HEK293 (cell line): ENCODE measurements at regions not wholly inside any gene's neighbourhood (a gene's known extent, or its start where the extent isn't known, plus 50 kb on each side); places are given as distances from the start of the nearest gene placed in this dataset.

ENCODE experiments used
- CTCF ChIA-PET: fragments of 350-600 bp; formaldehyde crosslinking; extraction: SDS; loops from one replicate; lab custom pipeline; 2021; ENCODE audit warnings: antibody characterized with exemption; lab: Yijun Ruan, JAX
- POLR2A ChIA-PET: fragments of 300-600 bp; formaldehyde crosslinking; extraction: SDS; loops from one replicate; lab custom pipeline; 2020; ENCODE audit warnings: antibody characterized with exemption, inconsistent platforms; lab: Yijun Ruan, JAX
- H3K27ac ChIP-seq: fragments of 200-500 bp; sonication (Bioruptor generic); 2 replicates; pipeline ENCODE4 v1.5.1; 2014; ENCODE audit warnings: low read depth, low read length, control low read depth, inconsistent platforms; ENCODE audit errors: extremely low read depth
- H3K36me3 ChIP-seq, 2 experiments: fragments of 200-500 bp in 1 of 2; sonication (Bioruptor generic) in 1 of 2; 1 replicate in 1 of 2; 2 replicates in 1 of 2; pipeline ENCODE4 v1.5.1; 2014 to 2017; ENCODE audit warnings: inconsistent platforms in 2 of 2, low read length in 2 of 2; ENCODE audit not compliant: control insufficient read depth in 2 of 2, insufficient read depth in 1 of 2
- H3K4me1 ChIP-seq: fragments of 200-500 bp; sonication (Bioruptor generic); 2 replicates; pipeline ENCODE4 v1.5.1; 2014; ENCODE audit warnings: mild to moderate bottlenecking, low read length, inconsistent platforms; ENCODE audit not compliant: control insufficient read depth, insufficient read depth
- H3K4me3 ChIP-seq: 2 replicates; pipeline ENCODE4 v1.5.1; 2011; ENCODE audit warnings: low read depth, mild to moderate bottlenecking, control low read depth, low read length, moderate library complexity
- H3K9me3 ChIP-seq: fragments of 200-500 bp; sonication (Bioruptor generic); 2 replicates; pipeline ENCODE4 v1.5.1; 2014; ENCODE audit warnings: low read depth, low read length, inconsistent platforms; ENCODE audit not compliant: control insufficient read depth, insufficient read depth
- FEZF1 ChIP-seq: fragments of 450-650 bp; formaldehyde crosslinking; IDR thresholded peaks from 2 replicates; pipeline ENCODE4 v1.5.1; 2016; ENCODE audit warnings: missing biosample characterization, missing genetic modification characterization
- GLI4 ChIP-seq: fragments of 450-650 bp; formaldehyde crosslinking; IDR thresholded peaks from 2 replicates; pipeline ENCODE4 v1.5.1; 2016; ENCODE audit warnings: missing biosample characterization, missing genetic modification characterization
- KLF1 ChIP-seq: fragments of 450-650 bp; formaldehyde crosslinking; IDR thresholded peaks from 2 replicates; pipeline ENCODE4 v1.5.1; 2016; ENCODE audit warnings: missing biosample characterization, missing genetic modification characterization
- KLF7 ChIP-seq: fragments of 450-650 bp; formaldehyde crosslinking; IDR thresholded peaks from 2 replicates; pipeline ENCODE4 v1.5.1; 2016; ENCODE audit warnings: missing biosample characterization, missing genetic modification characterization, borderline replicate concordance
- SP2 ChIP-seq: fragments of 450-650 bp; formaldehyde crosslinking; IDR thresholded peaks from 2 replicates; pipeline ENCODE4 v1.5.1; 2016; ENCODE audit warnings: missing biosample characterization, missing genetic modification characterization
- ZBTB1 ChIP-seq: fragments of 450-650 bp; formaldehyde crosslinking; IDR thresholded peaks from 2 replicates; pipeline ENCODE4 v1.5.1; 2016; ENCODE audit warnings: missing biosample characterization, missing genetic modification characterization
- ZBTB49 ChIP-seq: fragments of 450-650 bp; formaldehyde crosslinking; IDR thresholded peaks from 2 replicates; pipeline ENCODE4 v1.5.1; 2016; ENCODE audit warnings: missing biosample characterization, missing genetic modification characterization, low read depth
- ZEB2 ChIP-seq: fragments of 450-650 bp; formaldehyde crosslinking; IDR thresholded peaks from 2 replicates; pipeline ENCODE4 v1.5.1; 2016; ENCODE audit warnings: missing biosample characterization, missing genetic modification characterization
- ZNF133 ChIP-seq: fragments of 450-650 bp; formaldehyde crosslinking; IDR thresholded peaks from 2 replicates; pipeline ENCODE4 v1.5.1; 2016; ENCODE audit warnings: missing biosample characterization, missing genetic modification characterization
- ZNF19 ChIP-seq: fragments of 450-650 bp; formaldehyde crosslinking; IDR thresholded peaks from 2 replicates; pipeline ENCODE4; 2016; ENCODE audit warnings: missing biosample characterization, missing genetic modification characterization, low read depth
- ZNF221 ChIP-seq: fragments of 450-650 bp; formaldehyde crosslinking; IDR thresholded peaks from 2 replicates; pipeline ENCODE4 v1.5.1; 2017; ENCODE audit warnings: missing biosample characterization, missing genetic modification characterization, borderline replicate concordance
- ZNF223 ChIP-seq: fragments of 450-650 bp; formaldehyde crosslinking; IDR thresholded peaks from 2 replicates; pipeline ENCODE4 v1.5.1; 2016; ENCODE audit warnings: missing biosample characterization, missing genetic modification characterization
- ZNF362 ChIP-seq: fragments of 450-650 bp; formaldehyde crosslinking; IDR thresholded peaks from 2 replicates; pipeline ENCODE4 v1.5.1; 2016; ENCODE audit warnings: missing biosample characterization, missing genetic modification characterization
- ZNF433 ChIP-seq: fragments of 450-650 bp; formaldehyde crosslinking; IDR thresholded peaks from 2 replicates; pipeline ENCODE4 v1.5.1; 2016; ENCODE audit warnings: missing biosample characterization, missing genetic modification characterization, low read depth
- ZNF501 ChIP-seq: fragments of 450-650 bp; formaldehyde crosslinking; IDR thresholded peaks from 2 replicates; pipeline ENCODE4 v1.5.1; 2016; ENCODE audit warnings: missing biosample characterization, missing genetic modification characterization
- ZNF529 ChIP-seq: fragments of 450-650 bp; formaldehyde crosslinking; IDR thresholded peaks from 2 replicates; pipeline ENCODE4 v1.5.1; 2017; ENCODE audit warnings: missing genetic modification characterization, missing biosample characterization; ENCODE audit not compliant: insufficient replicate concordance
- ZNF530 ChIP-seq: fragments of 450-650 bp; formaldehyde crosslinking; IDR thresholded peaks from 2 replicates; pipeline ENCODE4 v1.5.1; 2016; ENCODE audit warnings: low read depth, missing biosample characterization, missing genetic modification characterization
- ZNF624 ChIP-seq: fragments of 450-650 bp; formaldehyde crosslinking; IDR thresholded peaks from 2 replicates; pipeline ENCODE4 v1.5.1; 2017; ENCODE audit warnings: missing biosample characterization, missing genetic modification characterization
- ZNF629 ChIP-seq: fragments of 450-650 bp; formaldehyde crosslinking; IDR thresholded peaks from 2 replicates; pipeline ENCODE4 v1.5.1; 2017; ENCODE audit warnings: missing biosample characterization, missing genetic modification characterization
- ZNF658 ChIP-seq: fragments of 450-650 bp; formaldehyde crosslinking; IDR thresholded peaks from 2 replicates; pipeline ENCODE4; 2016; ENCODE audit warnings: missing biosample characterization, missing genetic modification characterization
- ZNF768 ChIP-seq: fragments of 450-650 bp; formaldehyde crosslinking; IDR thresholded peaks from 2 replicates; pipeline ENCODE4 v1.5.1; 2018; ENCODE audit warnings: missing biosample characterization, mild to moderate bottlenecking, missing genetic modification characterization
- ZNF792 ChIP-seq: fragments of 450-650 bp; formaldehyde crosslinking; IDR thresholded peaks from 2 replicates; pipeline ENCODE4 v1.5.1; 2016; ENCODE audit warnings: missing biosample characterization, missing genetic modification characterization
- ZXDB ChIP-seq: fragments of 450-650 bp; formaldehyde crosslinking; IDR thresholded peaks from 2 replicates; pipeline ENCODE4 v1.5.1; 2016; ENCODE audit warnings: missing biosample characterization, missing genetic modification characterization
- TF ChIP-seq, protein P1 (sequence below): fragments of 450-650 bp; formaldehyde crosslinking; conservative IDR thresholded peaks from 2 replicates; pipeline ENCODE4 v1.5.1; 2016; ENCODE audit warnings: low read depth, missing biosample characterization, missing genetic modification characterization
- TF ChIP-seq, protein P2 (sequence below): fragments of 450-650 bp; formaldehyde crosslinking; IDR thresholded peaks from 2 replicates; pipeline ENCODE4 v1.5.1; 2016; ENCODE audit warnings: missing biosample characterization, missing genetic modification characterization, borderline replicate concordance
- TF ChIP-seq, protein P3 (sequence below): fragments of 450-650 bp; formaldehyde crosslinking; IDR thresholded peaks from 2 replicates; pipeline ENCODE4 v1.5.1; 2017; ENCODE audit warnings: missing biosample characterization, missing genetic modification characterization

GRCh38 chr14:66139432-66139831, 346.7 kb upstream of the CCDC196 start:
- Histone ChIP-seq H3K4me3 (no peak overlapping the region), H3K9me3 (no peaks in the 10 kb centered on the region), H3K4me1 (no peaks in the 10 kb centered on the region), H3K27ac (no peak overlapping the region), H3K36me3 (no peaks in the 10 kb centered on the region)
- TF ChIP-seq ZNF362 (no peak), ZNF19 (tag by site-specific recombination) (no peak), ZBTB1 (tag by site-specific recombination) (no peak), SP2 (tag by site-specific recombination) (no peak), ZNF221 (no peak), ZNF529 (tag by site-specific recombination) (no peak), ZNF223 (tag by site-specific recombination) (no peak), ZXDB (tag by site-specific recombination) (no peak), ZNF658 (tag by site-specific recombination) (no peak), ZNF133 (tag by site-specific recombination) (no peak), ZBTB49 (no peak), ZEB2 (no peak), ZNF624 (tag by site-specific recombination) (no peak), ZNF768 (tag by site-specific recombination) (no peak), ZNF501 (tag by site-specific recombination) (no peak), FEZF1 (no peak), GLI4 (tag by site-specific recombination) (no peak), ZNF433 (no peak)
- TF ChIP-seq, protein P1, sequence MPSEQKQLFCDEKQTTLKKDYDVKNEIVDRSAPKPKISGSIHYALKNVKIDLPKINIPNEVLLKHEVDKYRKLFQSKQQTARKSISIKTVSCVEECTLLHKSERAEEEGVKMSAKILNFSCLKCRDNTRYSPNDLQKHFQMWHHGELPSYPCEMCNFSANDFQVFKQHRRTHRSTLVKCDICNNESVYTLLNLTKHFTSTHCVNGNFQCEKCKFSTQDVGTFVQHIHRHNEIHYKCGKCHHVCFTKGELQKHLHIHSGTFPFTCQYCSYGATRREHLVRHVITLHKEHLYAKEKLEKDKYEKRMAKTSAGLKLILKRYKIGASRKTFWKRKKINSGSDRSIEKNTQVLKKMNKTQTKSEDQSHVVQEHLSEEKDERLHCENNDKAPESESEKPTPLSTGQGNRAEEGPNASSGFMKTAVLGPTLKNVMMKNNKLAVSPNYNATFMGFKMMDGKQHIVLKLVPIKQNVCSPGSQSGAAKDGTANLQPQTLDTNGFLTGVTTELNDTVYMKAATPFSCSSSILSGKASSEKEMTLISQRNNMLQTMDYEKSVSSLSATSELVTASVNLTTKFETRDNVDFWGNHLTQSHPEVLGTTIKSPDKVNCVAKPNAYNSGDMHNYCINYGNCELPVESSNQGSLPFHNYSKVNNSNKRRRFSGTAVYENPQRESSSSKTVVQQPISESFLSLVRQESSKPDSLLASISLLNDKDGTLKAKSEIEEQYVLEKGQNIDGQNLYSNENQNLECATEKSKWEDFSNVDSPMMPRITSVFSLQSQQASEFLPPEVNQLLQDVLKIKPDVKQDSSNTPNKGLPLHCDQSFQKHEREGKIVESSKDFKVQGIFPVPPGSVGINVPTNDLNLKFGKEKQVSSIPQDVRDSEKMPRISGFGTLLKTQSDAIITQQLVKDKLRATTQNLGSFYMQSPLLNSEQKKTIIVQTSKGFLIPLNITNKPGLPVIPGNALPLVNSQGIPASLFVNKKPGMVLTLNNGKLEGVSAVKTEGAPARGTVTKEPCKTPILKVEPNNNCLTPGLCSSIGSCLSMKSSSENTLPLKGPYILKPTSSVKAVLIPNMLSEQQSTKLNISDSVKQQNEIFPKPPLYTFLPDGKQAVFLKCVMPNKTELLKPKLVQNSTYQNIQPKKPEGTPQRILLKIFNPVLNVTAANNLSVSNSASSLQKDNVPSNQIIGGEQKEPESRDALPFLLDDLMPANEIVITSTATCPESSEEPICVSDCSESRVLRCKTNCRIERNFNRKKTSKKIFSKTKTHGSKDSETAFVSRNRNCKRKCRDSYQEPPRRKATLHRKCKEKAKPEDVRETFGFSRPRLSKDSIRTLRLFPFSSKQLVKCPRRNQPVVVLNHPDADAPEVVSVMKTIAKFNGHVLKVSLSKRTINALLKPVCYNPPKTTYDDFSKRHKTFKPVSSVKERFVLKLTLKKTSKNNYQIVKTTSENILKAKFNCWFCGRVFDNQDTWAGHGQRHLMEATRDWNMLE (tag by site-specific recombination): no peak
- ChIA-PET CTCF (no interaction called here), POLR2A (no interaction called here)

GRCh38 chr14:66140213-66140918, 345.8 kb upstream of the CCDC196 start:
- H3K27ac ChIP-seq: no peak overlapping the region
- H3K4me1 ChIP-seq: no peaks in the 10 kb centered on the region
- no peaks in the 10 kb centered on the region for H3K36me3 ChIP-seq
- ChIA-PET POLR2A (no interaction called here), CTCF (no interaction called here)
- no peak overlapping the region for H3K4me3 ChIP-seq
- no peaks in the 10 kb centered on the region for H3K9me3 ChIP-seq
- TF ChIP-seq ZNF792: no peak
- no peak for TF ChIP-seq KLF7 (tag by site-specific recombination)
- TF ChIP-seq ZNF530 (tag by site-specific recombination): no peak
- no peak for TF ChIP-seq KLF1
- TF ChIP-seq, protein P2, sequence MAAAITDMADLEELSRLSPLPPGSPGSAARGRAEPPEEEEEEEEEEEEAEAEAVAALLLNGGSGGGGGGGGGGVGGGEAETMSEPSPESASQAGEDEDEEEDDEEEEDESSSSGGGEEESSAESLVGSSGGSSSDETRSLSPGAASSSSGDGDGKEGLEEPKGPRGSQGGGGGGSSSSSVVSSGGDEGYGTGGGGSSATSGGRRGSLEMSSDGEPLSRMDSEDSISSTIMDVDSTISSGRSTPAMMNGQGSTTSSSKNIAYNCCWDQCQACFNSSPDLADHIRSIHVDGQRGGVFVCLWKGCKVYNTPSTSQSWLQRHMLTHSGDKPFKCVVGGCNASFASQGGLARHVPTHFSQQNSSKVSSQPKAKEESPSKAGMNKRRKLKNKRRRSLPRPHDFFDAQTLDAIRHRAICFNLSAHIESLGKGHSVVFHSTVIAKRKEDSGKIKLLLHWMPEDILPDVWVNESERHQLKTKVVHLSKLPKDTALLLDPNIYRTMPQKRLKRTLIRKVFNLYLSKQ (tag by site-specific recombination): no peak
- TF ChIP-seq, protein P3, sequence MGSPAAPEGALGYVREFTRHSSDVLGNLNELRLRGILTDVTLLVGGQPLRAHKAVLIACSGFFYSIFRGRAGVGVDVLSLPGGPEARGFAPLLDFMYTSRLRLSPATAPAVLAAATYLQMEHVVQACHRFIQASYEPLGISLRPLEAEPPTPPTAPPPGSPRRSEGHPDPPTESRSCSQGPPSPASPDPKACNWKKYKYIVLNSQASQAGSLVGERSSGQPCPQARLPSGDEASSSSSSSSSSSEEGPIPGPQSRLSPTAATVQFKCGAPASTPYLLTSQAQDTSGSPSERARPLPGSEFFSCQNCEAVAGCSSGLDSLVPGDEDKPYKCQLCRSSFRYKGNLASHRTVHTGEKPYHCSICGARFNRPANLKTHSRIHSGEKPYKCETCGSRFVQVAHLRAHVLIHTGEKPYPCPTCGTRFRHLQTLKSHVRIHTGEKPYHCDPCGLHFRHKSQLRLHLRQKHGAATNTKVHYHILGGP (tag by site-specific recombination): no peak
- no peak for TF ChIP-seq ZNF629 (tag by site-specific recombination)
